ENCODE measurements at regions not wholly inside any gene's neighbourhood (a gene's known extent, or its start where the extent isn't known, plus 50 kb on each side); places are given as distances from the start of the nearest gene placed in this dataset.

- H3K4me3 ChIP-seq (replicated peaks in 1 of 3; ENCODE audit: low read depth in 2 of 3, low read length in 3 of 3) = no peak overlapping the region
- intact Hi-C loops (cut with micrococcal nuclease) = no loop called here
- peaks cover 5 to 7% of the 10 kb centered on the region in 2 donors for H3K9me3 ChIP-seq (replicated peaks in 1 of 2; ENCODE audit: control insufficient read depth in 1 of 2, insufficient read depth in 1 of 2, low read length in 2 of 2)
- no peaks in the 10 kb centered on the region for H3K36me3 ChIP-seq (replicated peaks in 1 of 2; ENCODE audit: control insufficient read depth in 1 of 2, insufficient read depth in 2 of 2, low read length in 2 of 2)
- Mint-ChIP-seq H3K4me3 (no peak overlapping the region), H3K27ac (peak overlapping the region in 1 of 7 donors; percentile 18), H3K9me3 (peaks cover 6 to 26% (median 15%) of the 10 kb centered on the region in 7 donors), H3K36me3 (no peaks in the 10 kb centered on the region), H3K4me1 (peaks cover 9% of the 10 kb centered on the region), H3K27me3 (ENCODE audit: low read depth in 3 of 3) (peaks cover 2 to 11% (median 8%) of the 10 kb centered on the region in 3 donors)
- no peaks in the 10 kb centered on the region for H3K27me3 ChIP-seq (ENCODE audit: control insufficient read depth in 2 of 2, insufficient read depth in 2 of 2, low read length in 2 of 2)
- H3K79me2 ChIP-seq (ENCODE audit: insufficient read depth, low read length) = no peaks in the 10 kb centered on the region
- TF ChIP-seq CTCF (IDR thresholded peaks at IDR 0.05) = no peak
- WGBS (ENCODE audit: insufficient coverage) = 83% methylated on average over 9 of the region's 11 CpGs
- no peak overlapping the region for H3K9ac ChIP-seq (ENCODE audit: insufficient read depth, low read length, poor library complexity, severe bottlenecking)
- H3K27ac ChIP-seq (ENCODE audit: low read depth in 1 of 2, low read length in 2 of 2) = no peak overlapping the region
- H3K4me1 ChIP-seq (ENCODE audit: control insufficient read depth in 1 of 2, insufficient read depth in 2 of 2, low read length in 2 of 2) = no peaks in the 10 kb centered on the region
- no peaks in the 10 kb centered on the region for H4K20me1 ChIP-seq (ENCODE audit: insufficient read depth, low read length)
- H3K4me2 ChIP-seq (replicated peaks; ENCODE audit: extremely low read depth, low read length, poor library complexity, severe bottlenecking) = no peak overlapping the region
- no peak overlapping the region for H2AFZ ChIP-seq (ENCODE audit: insufficient read depth, low read depth, low read length, poor library complexity, severe bottlenecking)
- DNase-seq = no peak
These were observed 174.9 kb downstream of the ASB1 start for GRCh38 chr2:238601433-238602222.

GRCh38 chr2:238602223-238602960 is 175.7 kb downstream of the ASB1 start:
- Histone ChIP-seq H2AFZ (ENCODE audit: insufficient read depth, low read depth, low read length, poor library complexity, severe bottlenecking) (no peak overlapping the region), H4K20me1 (ENCODE audit: insufficient read depth, low read length) (no peaks in the 10 kb centered on the region), H3K4me1 (ENCODE audit: control insufficient read depth in 1 of 2, insufficient read depth in 2 of 2, low read length in 2 of 2) (no peaks in the 10 kb centered on the region), H3K9ac (ENCODE audit: insufficient read depth, low read length, poor library complexity, severe bottlenecking) (no peak overlapping the region), H3K4me2 (replicated peaks; ENCODE audit: extremely low read depth, low read length, poor library complexity, severe bottlenecking) (no peak overlapping the region), H3K27ac (ENCODE audit: low read depth in 1 of 2, low read length in 2 of 2) (no peak overlapping the region), H3K9me3 (replicated peaks in 1 of 2; ENCODE audit: control insufficient read depth in 1 of 2, insufficient read depth in 1 of 2, low read length in 2 of 2) (peaks cover 5 to 12% of the 10 kb centered on the region in 2 donors), H3K36me3 (replicated peaks in 1 of 2; ENCODE audit: control insufficient read depth in 1 of 2, insufficient read depth in 2 of 2, low read length in 2 of 2) (no peaks in the 10 kb centered on the region), H3K27me3 (ENCODE audit: control insufficient read depth in 2 of 2, insufficient read depth in 2 of 2, low read length in 2 of 2) (no peaks in the 10 kb centered on the region), H3K4me3 (replicated peaks in 1 of 3; ENCODE audit: low read depth in 2 of 3, low read length in 3 of 3) (no peak overlapping the region), H3K79me2 (ENCODE audit: insufficient read depth, low read length) (no peaks in the 10 kb centered on the region)
- 100% methylated on average over 2 of the region's 6 CpGs for WGBS (ENCODE audit: insufficient coverage)
- Mint-ChIP-seq H3K4me3 (no peak overlapping the region), H3K36me3 (no peaks in the 10 kb centered on the region), H3K27ac (no peak overlapping the region), H3K4me1 (peaks cover 3% of the 10 kb centered on the region), H3K27me3 (ENCODE audit: low read depth in 3 of 3) (peaks cover 5 to 8% (median 5%) of the 10 kb centered on the region in 3 donors), H3K9me3 (peaks cover 6 to 33% (median 17%) of the 10 kb centered on the region in 7 donors)
- TF ChIP-seq CTCF (IDR thresholded peaks at IDR 0.05) = no peak
- intact Hi-C loops (cut with micrococcal nuclease) = no loop called here
- no peak for DNase-seq

Measured in CD14-positive monocyte (primary cell).